DOHH2 (cell line): ENCODE measurements at regions not wholly inside any gene's neighbourhood (a gene's known extent, or its start where the extent isn't known, plus 50 kb on each side); places are given as distances from the start of the nearest gene placed in this dataset.

Experiments
- H3F3A ChIP-seq: fragments of 200-600 bp; sonication (generic), shearing (Covaris generic); 2 replicates; pipeline ENCODE4 v1.6.0; 2016; ENCODE audit warnings: antibody characterized with exemption, mild to moderate bottlenecking; ENCODE audit not compliant: control insufficient read depth, insufficient read depth
- H3K27ac ChIP-seq: fragments of 200-600 bp; sonication (generic); 2 replicates; pipeline ENCODE4 v1.5.1; 2014; ENCODE audit warnings: low read depth, mild to moderate bottlenecking, low read length, moderate library complexity
- H3K27me3 ChIP-seq: fragments of 200-600 bp; sonication (generic); 2 replicates; pipeline ENCODE4 v1.6.1; 2014; ENCODE audit warnings: mild to moderate bottlenecking, low read length, mixed read lengths; ENCODE audit not compliant: control insufficient read depth
- H3K36me3 ChIP-seq: fragments of 200-600 bp; sonication (generic); 2 replicates; pipeline ENCODE4 v1.6.1; 2014; ENCODE audit warnings: mild to moderate bottlenecking, low read length, moderate library complexity, mixed read lengths; ENCODE audit not compliant: control insufficient read depth
- H3K4me1 ChIP-seq: fragments of 200-600 bp; sonication (generic); 2 replicates; pipeline ENCODE4 v1.6.1; 2014; ENCODE audit warnings: mild to moderate bottlenecking, low read length, mixed read lengths; ENCODE audit not compliant: control insufficient read depth
- H3K4me2 ChIP-seq: fragments of 200-600 bp; sonication (generic); 2 replicates; pipeline ENCODE4 v1.6.0; 2014; ENCODE audit warnings: mild to moderate bottlenecking, low read length, moderate library complexity
- H3K4me3 ChIP-seq: fragments of 200-600 bp; sonication (generic); 2 replicates; pipeline ENCODE4 v1.5.1; 2014; ENCODE audit warnings: mild to moderate bottlenecking, low read length, mixed read lengths
- H3K79me2 ChIP-seq: fragments of 200-600 bp; sonication (generic); 2 replicates; pipeline ENCODE4 v1.6.1; 2014; ENCODE audit warnings: mild to moderate bottlenecking, low read length, mixed read lengths; ENCODE audit not compliant: control insufficient read depth
- H3K9me2 ChIP-seq: fragments of 200-600 bp; sonication (generic); replicated peaks from 2 replicates; pipeline ENCODE4 v1.6.1; 2014; ENCODE audit warnings: mild to moderate bottlenecking, low read length, mixed read lengths; ENCODE audit not compliant: control insufficient read depth
- H3K9me3 ChIP-seq: fragments of 200-600 bp; sonication (generic); 2 replicates; pipeline ENCODE4 v1.6.1; 2014; ENCODE audit warnings: antibody characterized with exemption, low read length, mixed read lengths; ENCODE audit not compliant: control insufficient read depth, insufficient read depth
- H4K20me1 ChIP-seq: fragments of 200-600 bp; sonication (generic); 2 replicates; pipeline ENCODE4 v1.6.0; 2014; ENCODE audit warnings: low read depth, mild to moderate bottlenecking, antibody characterized with exemption, low read length, moderate library complexity; ENCODE audit not compliant: control insufficient read depth, insufficient read depth
- CTCF ChIP-seq: fragments of 200-600 bp; sonication (generic); IDR thresholded peaks from one replicate; pipeline ENCODE4 v1.5.1; 2014; ENCODE audit warnings: antibody characterized with exemption, mild to moderate bottlenecking, low read depth, low read length; ENCODE audit not compliant: poor library complexity, severe bottlenecking
- EZH2phosphoT487 ChIP-seq: fragments of 200-600 bp; sonication (generic); IDR thresholded peaks from 2 replicates; pipeline ENCODE4 v1.6.1; 2017; ENCODE audit warnings: borderline replicate concordance, mild to moderate bottlenecking, antibody characterized with exemption, low read length, moderate library complexity, mixed read lengths

- H3K9me2 ChIP-seq, result no peaks in the 10 kb centered on the region
- no peak for TF ChIP-seq CTCF
- TF ChIP-seq EZH2phosphoT487, result no peak
These were observed 64.9 kb upstream of the RBMS1 start for GRCh38 chr2:160558531-160558930.

GRCh38 chr2:160561551-160562295 lies 68.1 kb upstream of the RBMS1 start:
- TF ChIP-seq CTCF (no peak), EZH2phosphoT487 (no peak)
- H3K27ac ChIP-seq, result no peak overlapping the region
- no peaks in the 10 kb centered on the region for H3K79me2 ChIP-seq

More at GRCh38 chr2:160558531-160558930, 64.9 kb upstream of the RBMS1 start:
- no peak overlapping the region for H3K4me3 ChIP-seq
- no peaks in the 10 kb centered on the region for H3K36me3 ChIP-seq
- H3K4me1 ChIP-seq, result no peaks in the 10 kb centered on the region
- no peak overlapping the region for H3K27ac ChIP-seq
- H3K4me2 ChIP-seq, result no peak overlapping the region
- no peaks in the 10 kb centered on the region for H3K79me2 ChIP-seq
- no peaks in the 10 kb centered on the region for H4K20me1 ChIP-seq
- H3K27me3 ChIP-seq, result no peaks in the 10 kb centered on the region; the same call in 1 of the 2 replicates
- no peaks in the 10 kb centered on the region for H3F3A ChIP-seq
- H3K9me3 ChIP-seq, result no peaks in the 10 kb centered on the region

GRCh38 chr2:160562730-160563129 lies 69.1 kb upstream of the RBMS1 start:
- H3K36me3 ChIP-seq, result no peaks in the 10 kb centered on the region
- H3K4me1 ChIP-seq, result no peaks in the 10 kb centered on the region
- H3K27me3 ChIP-seq, result no peaks in the 10 kb centered on the region; the same call in 1 of the 2 replicates
- H3F3A ChIP-seq, result no peaks in the 10 kb centered on the region
- TF ChIP-seq CTCF, result no peak
- H3K4me2 ChIP-seq, result no peak overlapping the region
- H3K9me3 ChIP-seq, result no peaks in the 10 kb centered on the region
- H4K20me1 ChIP-seq, result no peaks in the 10 kb centered on the region
- H3K27ac ChIP-seq, result no peak overlapping the region
- no peaks in the 10 kb centered on the region for H3K9me2 ChIP-seq
- no peaks in the 10 kb centered on the region for H3K79me2 ChIP-seq
- no peak overlapping the region for H3K4me3 ChIP-seq

More at GRCh38 chr2:160561551-160562295, 68.1 kb upstream of the RBMS1 start:
- Histone ChIP-seq H3K27me3 (no peaks in the 10 kb centered on the region; the same call in 1 of the 2 replicates), H3K4me2 (no peak overlapping the region), H3K36me3 (no peaks in the 10 kb centered on the region), H3F3A (no peaks in the 10 kb centered on the region), H3K9me3 (no peaks in the 10 kb centered on the region), H3K4me1 (no peaks in the 10 kb centered on the region), H4K20me1 (no peaks in the 10 kb centered on the region), H3K9me2 (no peaks in the 10 kb centered on the region), H3K4me3 (no peak overlapping the region)
